ENCODE measurements at regions not wholly inside any gene's neighbourhood (a gene's known extent, or its start where the extent isn't known, plus 50 kb on each side); places are given as distances from the start of the nearest gene placed in this dataset.
"Not testable (repeated sequence)": the region's sequence is repeated elsewhere in the genome, so short reads cannot be mapped to it uniquely, and the experiment has no call there.

- no peak for DNase-seq
Observed at GRCh38 chr17:20771104-20771503, 191.6 kb downstream of the CDRT15L2 start.

GRCh38 chr17:20774472-20775135, 195.1 kb downstream of the CDRT15L2 start:
- no peak for DNase-seq

- no peak for DNase-seq
Observed at GRCh38 chr17:20775331-20775730, 195.8 kb downstream of the CDRT15L2 start.

- no peak for DNase-seq
Observed at GRCh38 chr17:20779521-20779920, 200.0 kb downstream of the CDRT15L2 start.

- DNase-seq: no peak
Observed at GRCh38 chr17:20781260-20781659, 201.7 kb downstream of the CDRT15L2 start.

GRCh38 chr17:20781869-20782268, 202.3 kb downstream of the CDRT15L2 start:
- not testable (repeated sequence) for DNase-seq

- DNase-seq: no peak
Observed at GRCh38 chr17:20783091-20783490, 203.6 kb downstream of the CDRT15L2 start.

GRCh38 chr17:20784100-20784665, 204.7 kb downstream of the CDRT15L2 start:
- DNase-seq: no peak

GRCh38 chr17:20787281-20787680, 207.8 kb downstream of the CDRT15L2 start:
- no peak for DNase-seq

GRCh38 chr17:20791626-20792025, 212.1 kb downstream of the CDRT15L2 start:
- no peak for DNase-seq

- not testable (repeated sequence) for DNase-seq
Observed at GRCh38 chr17:20794532-20794931, 215.0 kb downstream of the CDRT15L2 start.

- DNase-seq: no peak
Observed at GRCh38 chr17:20797292-20797691, 217.8 kb downstream of the CDRT15L2 start.

- no peak for DNase-seq
Observed at GRCh38 chr17:20800146-20800545, 220.6 kb downstream of the CDRT15L2 start.

GRCh38 chr17:20805751-20806150, 226.2 kb downstream of the CDRT15L2 start:
- DNase-seq: no peak

GRCh38 chr17:20807566-20807965, 228.0 kb downstream of the CDRT15L2 start:
- not testable (repeated sequence) for DNase-seq

GRCh38 chr17:20815410-20815809, 227.4 kb downstream of the USP22 start:
- not testable (repeated sequence) for DNase-seq

- DNase-seq: no peak
Observed at GRCh38 chr17:20823905-20824304, 218.9 kb downstream of the USP22 start.

- no peak for DNase-seq
Observed at GRCh38 chr17:20825539-20825938, 217.3 kb downstream of the USP22 start.

- not testable (repeated sequence) for DNase-seq
Observed at GRCh38 chr17:20840453-20840852, 202.4 kb downstream of the USP22 start.

- not testable (repeated sequence) for DNase-seq
Observed at GRCh38 chr17:20840987-20841865, 201.6 kb downstream of the USP22 start.

GRCh38 chr17:20842012-20842411, 200.8 kb downstream of the USP22 start:
- DNase-seq: not testable (repeated sequence)

GRCh38 chr17:20843261-20843660, 199.6 kb downstream of the USP22 start:
- DNase-seq: not testable (repeated sequence)

- DNase-seq: peak; percentile 57 to 64
Observed at GRCh38 chr17:20843799-20844553, 198.8 kb downstream of the USP22 start.

Data from activated CD4-positive, alpha-beta T cell treated with anti-CD3 and anti-CD28 coated beads, Interleukin-2, amount 50 U/mL, for 48 hours (primary cell).